LNCaP clone FGC (cell line): ENCODE measurements at regions not wholly inside any gene's neighbourhood (a gene's known extent, or its start where the extent isn't known, plus 50 kb on each side); places are given as distances from the start of the nearest gene placed in this dataset.

Experiments
- DNase-seq: peaks from one replicate; pipeline ENCODE4 v3.0.0-alpha.2; 2011; ENCODE audit warnings: low read depth
- H3K4me3 ChIP-seq: 2 replicates; pipeline ENCODE4 v1.5.1; 2011; ENCODE audit warnings: mild to moderate bottlenecking, low read depth, low read length, control low read depth
- CTCF ChIP-seq: IDR thresholded peaks from 2 replicates; pipeline ENCODE4 v1.5.1; 2012; ENCODE audit warnings: mild to moderate bottlenecking; ENCODE audit not compliant: control insufficient read depth, insufficient read depth; ENCODE audit errors: extremely low read depth

GRCh38 chr7:93039786-93040185, 78.0 kb downstream of the SAMD9 start:
- TF ChIP-seq CTCF: no peak
- no peak for DNase-seq
- no peak overlapping the region for H3K4me3 ChIP-seq

GRCh38 chr7:93039282-93039681, 78.5 kb downstream of the SAMD9 start:
- DNase-seq: no peak
- TF ChIP-seq CTCF: no peak
- no peak overlapping the region for H3K4me3 ChIP-seq

GRCh38 chr7:93036807-93037206, 81.0 kb downstream of the SAMD9 start:
- TF ChIP-seq CTCF: no peak
- H3K4me3 ChIP-seq: no peak overlapping the region
- DNase-seq: no peak

- no peak for DNase-seq
- no peak overlapping the region for H3K4me3 ChIP-seq
- no peak for TF ChIP-seq CTCF
Observed at GRCh38 chr7:93036149-93036640, 81.6 kb downstream of the SAMD9 start.

GRCh38 chr7:93031795-93032194, 86.0 kb downstream of the SAMD9 start:
- DNase-seq: no peak
- TF ChIP-seq CTCF: no peak
- H3K4me3 ChIP-seq: no peak overlapping the region

GRCh38 chr7:93030605-93031225, 87.1 kb downstream of the SAMD9 start:
- no peak for TF ChIP-seq CTCF
- DNase-seq: no peak
- H3K4me3 ChIP-seq: no peak overlapping the region

- H3K4me3 ChIP-seq: no peak overlapping the region
- DNase-seq: no peak
- TF ChIP-seq CTCF: no peak
Observed at GRCh38 chr7:93029056-93029455, 88.7 kb downstream of the SAMD9 start.
